CD4-positive, alpha-beta T cell treated with Interleukin-21 for 1 hour (primary cell): ENCODE measurements at regions not wholly inside any gene's neighbourhood (a gene's known extent, or its start where the extent isn't known, plus 50 kb on each side); places are given as distances from the start of the nearest gene placed in this dataset.

Source experiments
- DNase-seq: peaks from one replicate; pipeline ENCODE4 v3.0.0-alpha.2; 2020

GRCh38 chr5:54927097-54927746 is 58.2 kb downstream of the ESM1 start:
- no peak for DNase-seq

- DNase-seq, result no peak
Measured at GRCh38 chr5:54924487-54924886, 60.9 kb downstream of the ESM1 start.

- no peak for DNase-seq
Measured at GRCh38 chr5:54917323-54917722, 68.1 kb downstream of the ESM1 start.

GRCh38 chr5:54915466-54916027 is 69.8 kb downstream of the ESM1 start:
- no peak for DNase-seq

- no peak for DNase-seq
Measured at GRCh38 chr5:54912021-54912420, 73.4 kb downstream of the ESM1 start.

- no peak for DNase-seq
Measured at GRCh38 chr5:54909911-54910870, 75.2 kb downstream of the ESM1 start.

GRCh38 chr5:54908774-54909525 is 76.4 kb downstream of the ESM1 start:
- DNase-seq, result no peak

- peak; percentile 66 for DNase-seq
Measured at GRCh38 chr5:54905942-54906537, 79.4 kb downstream of the ESM1 start.

GRCh38 chr5:54905246-54905795 is 80.1 kb downstream of the ESM1 start:
- DNase-seq, result no peak

- DNase-seq, result no peak
Measured at GRCh38 chr5:54904425-54904824, 81.0 kb downstream of the ESM1 start.

- peak; percentile 37 for DNase-seq
Measured at GRCh38 chr5:54902791-54903473, 82.5 kb downstream of the ESM1 start.

- no peak for DNase-seq
Measured at GRCh38 chr5:54900984-54901725, 84.2 kb downstream of the ESM1 start.

GRCh38 chr5:54897001-54897400 is 88.4 kb downstream of the ESM1 start:
- no peak for DNase-seq

GRCh38 chr5:54895816-54896341 is 89.5 kb downstream of the ESM1 start:
- peak; percentile 20 for DNase-seq

- DNase-seq, result no peak
Measured at GRCh38 chr5:54894957-54895815, 90.2 kb downstream of the ESM1 start.

GRCh38 chr5:54889826-54890225 is 95.6 kb downstream of the ESM1 start:
- no peak for DNase-seq

- no peak for DNase-seq
Measured at GRCh38 chr5:54887663-54888062, 97.7 kb downstream of the ESM1 start.

- no peak for DNase-seq
Measured at GRCh38 chr5:54886866-54887265, 98.5 kb downstream of the ESM1 start.

- DNase-seq, result no peak
Measured at GRCh38 chr5:54885636-54886035, 99.8 kb downstream of the ESM1 start.

- no peak for DNase-seq
Measured at GRCh38 chr5:54884195-54884536, 101.2 kb downstream of the ESM1 start.
